H9 (cell line): ENCODE measurements at regions not wholly inside any gene's neighbourhood (a gene's known extent, or its start where the extent isn't known, plus 50 kb on each side); places are given as distances from the start of the nearest gene placed in this dataset.

Source experiments
- DNase-seq: peaks from one replicate; pipeline ENCODE4 v3.0.0-alpha.2; 2017
- H2AFZ ChIP-seq: one replicate; pipeline ENCODE4 v1.6.1; 2013; ENCODE audit warnings: mild to moderate bottlenecking, low read length, control low read depth, moderate library complexity
- H2AK5ac ChIP-seq: 2 replicates; pipeline ENCODE4 v1.6.1; 2013; ENCODE audit warnings: low read length, control low read depth, mixed read lengths; ENCODE audit not compliant: insufficient read length
- H2BK120ac ChIP-seq: one replicate; pipeline ENCODE4 v1.6.1; 2013; ENCODE audit warnings: low read depth, mild to moderate bottlenecking, low read length, control low read depth, inconsistent platforms; ENCODE audit not compliant: poor library complexity, severe bottlenecking
- H2BK12ac ChIP-seq: 2 replicates; pipeline ENCODE4 v1.6.1; 2013; ENCODE audit warnings: low read length, control low read depth, mixed read lengths, low read depth; ENCODE audit not compliant: insufficient read length
- H2BK15ac ChIP-seq: 2 replicates; pipeline ENCODE4 v1.6.1; 2013; ENCODE audit warnings: low read depth, low read length, control low read depth
- H2BK20ac ChIP-seq: one replicate; pipeline ENCODE4 v1.6.1; 2013; ENCODE audit warnings: low read depth, mild to moderate bottlenecking, low read length, control low read depth, inconsistent platforms; ENCODE audit not compliant: poor library complexity, severe bottlenecking
- H2BK5ac ChIP-seq: 2 replicates; pipeline ENCODE4 v1.6.1; 2013; ENCODE audit warnings: low read length, control low read depth, mixed read lengths; ENCODE audit not compliant: insufficient read length
- H3K14ac ChIP-seq: 2 replicates; pipeline ENCODE4 v1.6.1; 2013; ENCODE audit warnings: low read length, control low read depth; ENCODE audit not compliant: insufficient read depth
- H3K18ac ChIP-seq: 2 replicates; pipeline ENCODE4 v1.6.1; 2013; ENCODE audit warnings: low read depth, mild to moderate bottlenecking, mixed read lengths, low read length, control low read depth; ENCODE audit not compliant: insufficient read length
- H3K23ac ChIP-seq: 2 replicates; pipeline ENCODE4 v1.6.1; 2013; ENCODE audit warnings: low read length, control low read depth, mixed read lengths, low read depth; ENCODE audit not compliant: insufficient read length
- H3K23me2 ChIP-seq: 2 replicates; pipeline ENCODE4 v1.6.1; 2013; ENCODE audit warnings: low read depth, mild to moderate bottlenecking, mixed read lengths, low read length, control low read depth; ENCODE audit not compliant: insufficient read length, poor library complexity, severe bottlenecking
- H3K27ac ChIP-seq: 2 replicates; pipeline ENCODE4 v1.5.1; 2013; ENCODE audit warnings: low read length, control low read depth, mixed read lengths, low read depth; ENCODE audit not compliant: insufficient read length
- H3K27me3 ChIP-seq: 2 replicates; pipeline ENCODE4 v1.6.1; 2013; ENCODE audit warnings: low read length, control low read depth, inconsistent platforms; ENCODE audit not compliant: insufficient read depth
- H3K4ac ChIP-seq: 2 replicates; pipeline ENCODE4 v1.6.1; 2013; ENCODE audit warnings: low read depth, mild to moderate bottlenecking, control low read depth, inconsistent platforms, low read length, moderate library complexity
- H3K4me1 ChIP-seq: 2 replicates; pipeline ENCODE4 v1.6.1; 2013; ENCODE audit warnings: low read length, control low read depth, inconsistent platforms; ENCODE audit not compliant: insufficient read depth
- H3K4me2 ChIP-seq: 2 replicates; pipeline ENCODE4 v1.6.1; 2013; ENCODE audit warnings: low read length, control low read depth, mixed read lengths; ENCODE audit not compliant: insufficient read length, insufficient read depth
- H3K56ac ChIP-seq: 2 replicates; pipeline ENCODE4 v1.6.1; 2013; ENCODE audit warnings: low read depth, mild to moderate bottlenecking, mixed read lengths, low read length, control low read depth; ENCODE audit not compliant: insufficient read length
- H3K79me1 ChIP-seq: 2 replicates; pipeline ENCODE4 v1.6.1; 2013; ENCODE audit warnings: low read depth, mild to moderate bottlenecking, moderate library complexity, low read length, control low read depth, inconsistent platforms; ENCODE audit not compliant: insufficient read depth, poor library complexity, severe bottlenecking
- H3K79me2 ChIP-seq: 2 replicates; pipeline ENCODE4 v1.6.1; 2013; ENCODE audit warnings: low read length, control low read depth, inconsistent platforms; ENCODE audit not compliant: insufficient read depth
- H3K9ac ChIP-seq: 2 replicates; pipeline ENCODE4 v1.6.1; 2013; ENCODE audit warnings: low read length, control low read depth, mixed read lengths; ENCODE audit not compliant: insufficient read length; ENCODE audit errors: extremely low read depth
- H3K9me3 ChIP-seq: one replicate; pipeline ENCODE4 v1.6.1; 2013; ENCODE audit warnings: low read depth, low read length, inconsistent platforms; ENCODE audit not compliant: control insufficient read depth
- H3T11ph ChIP-seq: one replicate; pipeline ENCODE4 v1.6.1; 2013; ENCODE audit warnings: mild to moderate bottlenecking, low read length, control low read depth, inconsistent platforms
- H4K20me1 ChIP-seq: one replicate; pipeline ENCODE4 v1.6.1; 2013; ENCODE audit not compliant: control insufficient read depth, insufficient read length, insufficient read depth
- H4K5ac ChIP-seq: 2 replicates; pipeline ENCODE4 v1.6.1; 2013; ENCODE audit warnings: low read depth, mild to moderate bottlenecking, mixed read lengths, low read length, control low read depth; ENCODE audit not compliant: insufficient read length
- H4K8ac ChIP-seq: replicated peaks from 2 replicates; pipeline ENCODE4 v1.6.1; 2013; ENCODE audit warnings: low read length, control low read depth, mixed read lengths, low read depth; ENCODE audit not compliant: insufficient read length
- H4K91ac ChIP-seq: 2 replicates; pipeline ENCODE4 v1.6.1; 2013; ENCODE audit warnings: low read depth, mild to moderate bottlenecking, moderate library complexity, mixed read lengths, low read length, control low read depth; ENCODE audit not compliant: insufficient read length
- H3K27ac Mint-ChIP-seq, 3 experiments: 2 replicates in 2 of 3; 3 replicates in 1 of 3; pipeline ENCODE4 v1.8.0; 2020 to 2021; ENCODE audit warnings: mixed read lengths in 3 of 3, mild to moderate bottlenecking in 1 of 3, moderate library complexity in 1 of 3
- H3K27me3 Mint-ChIP-seq: 2 replicates; pipeline ENCODE4 v1.8.0; 2021; ENCODE audit warnings: low read depth, mild to moderate bottlenecking, moderate library complexity, mixed read lengths
- H3K36me3 Mint-ChIP-seq, 3 experiments: 2 replicates in 2 of 3; 3 replicates in 1 of 3; pipeline ENCODE4 v1.8.0; 2020 to 2021; ENCODE audit warnings: low read depth in 3 of 3, mixed read lengths in 3 of 3; ENCODE audit not compliant: insufficient read depth in 1 of 3
- H3K4me1 Mint-ChIP-seq, 2 experiments: 2 replicates each; pipeline ENCODE4 v1.8.0; 2020; ENCODE audit warnings: mixed read lengths in 2 of 2
- H3K4me3 Mint-ChIP-seq, 2 experiments: 2 replicates in 1 of 2; 3 replicates in 1 of 2; pipeline ENCODE4 v1.8.0; 2020 to 2021; ENCODE audit warnings: mild to moderate bottlenecking in 2 of 2, mixed read lengths in 2 of 2, moderate library complexity in 1 of 2
- H3K9me3 Mint-ChIP-seq, 2 experiments: 2 replicates in 1 of 2; 3 replicates in 1 of 2; pipeline ENCODE4 v1.8.0; 2020; ENCODE audit warnings: mild to moderate bottlenecking in 2 of 2, mixed read lengths in 2 of 2, moderate library complexity in 1 of 2
- WGBS: extraction: QIAGEN DNeasy Blood & Tissue Kit; methylation state at CpG from one replicate; pipeline ENCODE4 v1.1.7; 2013; ENCODE audit warnings: missing lambda C conversion rate, low lambda C conversion rate, mixed read lengths; ENCODE audit not compliant: insufficient read length; ENCODE audit errors: extremely low coverage; 5-methylcytosine and 5-hydroxymethylcytosine counted together
- TF ChIP-seq, protein P1 (sequence below): fragments of 200-600 bp; sonication (generic); conservative IDR thresholded peaks from 3 replicates; pipeline ENCODE4 v1.8.0; 2021; ENCODE audit warnings: antibody characterized with exemption, mild to moderate bottlenecking

DNA sequence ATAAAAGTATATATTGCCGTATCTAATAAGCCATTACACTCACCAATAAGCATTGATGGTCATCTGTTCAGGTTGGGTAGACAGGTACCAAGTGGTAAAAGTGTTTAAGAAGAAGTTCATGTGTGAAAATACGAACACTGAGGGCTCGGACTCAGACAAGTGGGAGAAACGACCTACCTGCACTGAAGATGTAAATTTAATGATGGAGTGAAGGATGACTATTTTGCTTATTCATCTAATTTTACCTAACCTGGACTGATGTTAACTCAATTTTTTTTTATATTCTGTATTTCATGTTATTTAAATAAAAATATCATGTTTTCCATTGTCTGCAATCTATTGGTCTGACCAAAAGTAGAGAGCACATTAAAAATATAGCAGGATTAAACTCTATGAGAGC lies 469.1 kb upstream of the BTBD3 start:
- Histone ChIP-seq H4K91ac (no peak overlapping the region), H4K8ac (no peak overlapping the region), H3K18ac (no peak overlapping the region), H2AK5ac (no peak overlapping the region), H2BK15ac (no peak overlapping the region), H2BK12ac (no peak overlapping the region), H3K79me1 (no peaks in the 10 kb centered on the region), H2BK5ac (no peak overlapping the region), H2BK120ac (no peak overlapping the region), H3K56ac (no peak overlapping the region), H3K4me2 (no peak overlapping the region), H3K23ac (no peak overlapping the region), H2AFZ (no peak overlapping the region), H3K9me3 (no peaks in the 10 kb centered on the region), H2BK20ac (no peak overlapping the region), H3T11ph (no peak overlapping the region), H3K9ac (no peak overlapping the region), H3K4me1 (peaks cover 10% of the 10 kb centered on the region; the same call in 1 of the 2 replicates), H3K4ac (no peak overlapping the region), H4K5ac (no peak overlapping the region), H3K23me2 (no peaks in the 10 kb centered on the region), H3K79me2 (no peaks in the 10 kb centered on the region), H3K27me3 (no peaks in the 10 kb centered on the region), H3K14ac (no peak overlapping the region), H4K20me1 (no peaks in the 10 kb centered on the region), H3K27ac (no peak overlapping the region)
- Mint-ChIP-seq H3K4me3 (no peak overlapping the region), H3K9me3 (peaks cover 0 to 2% of the 10 kb centered on the region in 2 experiments; a peak in 2 of 5 replicates), H3K36me3 (peaks cover 0 to 5% (median 3%) of the 10 kb centered on the region in 3 experiments; a peak in 2 of 7 replicates), H3K27me3 (no peaks in the 10 kb centered on the region), H3K4me1 (peaks cover 34 to 36% of the 10 kb centered on the region in 2 experiments), H3K27ac (no peak overlapping the region; a peak in 1 of 7 replicates)
- no peak for DNase-seq
- WGBS, result no CpG with 5 or more reads among the region's 4 CpGs
- TF ChIP-seq, protein P1, sequence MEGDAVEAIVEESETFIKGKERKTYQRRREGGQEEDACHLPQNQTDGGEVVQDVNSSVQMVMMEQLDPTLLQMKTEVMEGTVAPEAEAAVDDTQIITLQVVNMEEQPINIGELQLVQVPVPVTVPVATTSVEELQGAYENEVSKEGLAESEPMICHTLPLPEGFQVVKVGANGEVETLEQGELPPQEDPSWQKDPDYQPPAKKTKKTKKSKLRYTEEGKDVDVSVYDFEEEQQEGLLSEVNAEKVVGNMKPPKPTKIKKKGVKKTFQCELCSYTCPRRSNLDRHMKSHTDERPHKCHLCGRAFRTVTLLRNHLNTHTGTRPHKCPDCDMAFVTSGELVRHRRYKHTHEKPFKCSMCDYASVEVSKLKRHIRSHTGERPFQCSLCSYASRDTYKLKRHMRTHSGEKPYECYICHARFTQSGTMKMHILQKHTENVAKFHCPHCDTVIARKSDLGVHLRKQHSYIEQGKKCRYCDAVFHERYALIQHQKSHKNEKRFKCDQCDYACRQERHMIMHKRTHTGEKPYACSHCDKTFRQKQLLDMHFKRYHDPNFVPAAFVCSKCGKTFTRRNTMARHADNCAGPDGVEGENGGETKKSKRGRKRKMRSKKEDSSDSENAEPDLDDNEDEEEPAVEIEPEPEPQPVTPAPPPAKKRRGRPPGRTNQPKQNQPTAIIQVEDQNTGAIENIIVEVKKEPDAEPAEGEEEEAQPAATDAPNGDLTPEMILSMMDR, result no peak
